CD4-positive, alpha-beta T cell (primary cell): ENCODE measurements at regions not wholly inside any gene's neighbourhood (a gene's known extent, or its start where the extent isn't known, plus 50 kb on each side); places are given as distances from the start of the nearest gene placed in this dataset.

Source experiments
- ATAC-seq: fragments of 200-7000 bp; cut with Tn5 transposase; one replicate; pipeline ENCODE4 v1.10.0; 2022; ENCODE audit warnings: mild to moderate bottlenecking; ENCODE audit not compliant: poor library complexity
- CTCF ChIA-PET: fragments of 350-600 bp; sonication (Branson Sonifier 250); formaldehyde crosslinking; loops from one replicate; lab custom pipeline; 2021; ENCODE audit warnings: antibody characterized with exemption, inconsistent platforms; lab: Charles Lee
- POLR2A ChIA-PET: fragments of 350-600 bp; sonication (Branson Sonifier 250); formaldehyde crosslinking; loops from one replicate; lab custom pipeline; 2021; ENCODE audit warnings: antibody characterized with exemption, inconsistent platforms; lab: Charles Lee
- DNase-seq, 14 experiments: peaks; one replicate each; pipeline ENCODE4 v3.0.0-alpha.2; 2013 to 2020; ENCODE audit warnings: mixed read lengths in 2 of 14
- H3K27ac ChIP-seq, 2 donors: one replicate each; pipeline versions ENCODE4 v1.5.1 to v1.7.0; 2013; ENCODE audit warnings: low read length in 2 of 2, low read depth in 1 of 2, mild to moderate bottlenecking in 1 of 2
- H3K27me3 ChIP-seq, 2 experiments: 1 replicate in 1 of 2; 2 replicates in 1 of 2; pipeline versions ENCODE4 v1.6.1 to v1.7.0; 2013; ENCODE audit warnings: low read length in 2 of 2, control low read depth in 1 of 2, mild to moderate bottlenecking in 1 of 2, moderate library complexity in 1 of 2; ENCODE audit not compliant: insufficient read depth in 2 of 2, control insufficient read depth in 1 of 2
- H3K36me3 ChIP-seq: one replicate; pipeline ENCODE4 v1.6.1; 2013; ENCODE audit warnings: low read length, control low read depth; ENCODE audit not compliant: insufficient read depth
- H3K4me1 ChIP-seq: one replicate; pipeline ENCODE4 v1.6.1; 2013; ENCODE audit warnings: low read length, control low read depth; ENCODE audit not compliant: insufficient read depth
- H3K4me3 ChIP-seq: one replicate; pipeline ENCODE4 v1.5.1; 2013; ENCODE audit warnings: mild to moderate bottlenecking, low read length, moderate library complexity
- H3K9me3 ChIP-seq, 2 experiments: 1 replicate in 1 of 2; 2 replicates in 1 of 2; pipeline versions ENCODE4 v1.6.1 to v1.7.0; 2013; ENCODE audit warnings: low read length in 2 of 2, mild to moderate bottlenecking in 2 of 2, control low read depth in 1 of 2, moderate library complexity in 1 of 2; ENCODE audit not compliant: control insufficient read depth in 1 of 2, insufficient read depth in 1 of 2
- H3K27ac Mint-ChIP-seq: one replicate; pipeline ENCODE4 v1.8.0; 2020; ENCODE audit warnings: mixed read lengths
- H3K27me3 Mint-ChIP-seq: one replicate; pipeline ENCODE4 v1.8.0; 2021; ENCODE audit warnings: mixed read lengths
- H3K36me3 Mint-ChIP-seq: one replicate; pipeline ENCODE4 v1.8.0; 2021; ENCODE audit warnings: low read depth, mixed read lengths
- H3K4me1 Mint-ChIP-seq: one replicate; pipeline ENCODE4 v1.8.0; 2021; ENCODE audit warnings: low read depth, mixed read lengths
- H3K4me3 Mint-ChIP-seq: one replicate; pipeline ENCODE4 v1.8.0; 2020; ENCODE audit warnings: mild to moderate bottlenecking, mixed read lengths
- H3K9me3 Mint-ChIP-seq: one replicate; pipeline ENCODE4 v1.8.0; 2020; ENCODE audit warnings: mixed read lengths
- intact Hi-C, 2 experiments: fragments of 100-400 bp; cut with DNase I in 1 of 2; cut with micrococcal nuclease in 1 of 2; formaldehyde crosslinking; loops; one replicate each; pipeline versions ENCODE4 v1.15.1 to v1.9.0; 2023 to 2025; cut with DNase I, micrococcal nuclease
- TF ChIP-seq, protein P1 (sequence below): fragments of 200-600 bp; IDR thresholded peaks from one replicate; pipeline ENCODE4 v1.8.0; 2022; ENCODE audit warnings: antibody characterized with exemption, mild to moderate bottlenecking

- H3K4me3 Mint-ChIP-seq = no peak overlapping the region
- DNase-seq = peak in 2 of 14 experiments; percentile 32 to 52
- H3K4me3 ChIP-seq = no peak overlapping the region
- H3K36me3 Mint-ChIP-seq = no peaks in the 10 kb centered on the region
- TF ChIP-seq, protein P1, sequence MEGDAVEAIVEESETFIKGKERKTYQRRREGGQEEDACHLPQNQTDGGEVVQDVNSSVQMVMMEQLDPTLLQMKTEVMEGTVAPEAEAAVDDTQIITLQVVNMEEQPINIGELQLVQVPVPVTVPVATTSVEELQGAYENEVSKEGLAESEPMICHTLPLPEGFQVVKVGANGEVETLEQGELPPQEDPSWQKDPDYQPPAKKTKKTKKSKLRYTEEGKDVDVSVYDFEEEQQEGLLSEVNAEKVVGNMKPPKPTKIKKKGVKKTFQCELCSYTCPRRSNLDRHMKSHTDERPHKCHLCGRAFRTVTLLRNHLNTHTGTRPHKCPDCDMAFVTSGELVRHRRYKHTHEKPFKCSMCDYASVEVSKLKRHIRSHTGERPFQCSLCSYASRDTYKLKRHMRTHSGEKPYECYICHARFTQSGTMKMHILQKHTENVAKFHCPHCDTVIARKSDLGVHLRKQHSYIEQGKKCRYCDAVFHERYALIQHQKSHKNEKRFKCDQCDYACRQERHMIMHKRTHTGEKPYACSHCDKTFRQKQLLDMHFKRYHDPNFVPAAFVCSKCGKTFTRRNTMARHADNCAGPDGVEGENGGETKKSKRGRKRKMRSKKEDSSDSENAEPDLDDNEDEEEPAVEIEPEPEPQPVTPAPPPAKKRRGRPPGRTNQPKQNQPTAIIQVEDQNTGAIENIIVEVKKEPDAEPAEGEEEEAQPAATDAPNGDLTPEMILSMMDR = no peak
- H3K9me3 ChIP-seq = no peaks in the 10 kb centered on the region
- no peak overlapping the region for H3K27ac ChIP-seq
- no peaks in the 10 kb centered on the region for H3K9me3 Mint-ChIP-seq
- H3K27ac Mint-ChIP-seq = no peak overlapping the region
- H3K4me1 Mint-ChIP-seq = peaks cover 15% of the 10 kb centered on the region
- H3K4me1 ChIP-seq = peaks cover 5% of the 10 kb centered on the region
- no peak for ATAC-seq
- CTCF ChIA-PET = interaction anchor here (0.9 kb wide), 1 partner anchor 10 kb away, joined by 4 read pairs; no protein-coding TSS in a partner anchor
- no peaks in the 10 kb centered on the region for H3K27me3 Mint-ChIP-seq
- no peaks in the 10 kb centered on the region for H3K36me3 ChIP-seq
- H3K27me3 ChIP-seq = no peaks in the 10 kb centered on the region
- intact Hi-C loops = no loop called here
- POLR2A ChIA-PET = no interaction called here
Measured at GRCh38 chr12:46473634-46474329, 101.2 kb upstream of the SLC38A2 start.

- intact Hi-C loops = no loop called here
- Histone ChIP-seq H3K9me3 (no peaks in the 10 kb centered on the region), H3K4me1 (peaks cover 5% of the 10 kb centered on the region), H3K4me3 (no peak overlapping the region), H3K36me3 (no peaks in the 10 kb centered on the region), H3K27ac (no peak overlapping the region), H3K27me3 (no peaks in the 10 kb centered on the region)
- TF ChIP-seq, protein P1 = no peak
- Mint-ChIP-seq H3K4me1 (peaks cover 15% of the 10 kb centered on the region), H3K4me3 (no peak overlapping the region), H3K36me3 (no peaks in the 10 kb centered on the region), H3K27me3 (no peaks in the 10 kb centered on the region), H3K27ac (no peak overlapping the region), H3K9me3 (no peaks in the 10 kb centered on the region)
- ATAC-seq (no peak), DNase-seq (no peak)
- ChIA-PET CTCF (no interaction called here), POLR2A (no interaction called here)
Measured at GRCh38 chr12:46472893-46473633, 100.5 kb upstream of the SLC38A2 start.

GRCh38 chr12:46472144-46472705 is 99.7 kb upstream of the SLC38A2 start:
- H3K36me3 ChIP-seq = no peaks in the 10 kb centered on the region
- DNase-seq = no peak
- TF ChIP-seq, protein P1 = no peak
- Mint-ChIP-seq H3K36me3 (no peaks in the 10 kb centered on the region), H3K27ac (no peak overlapping the region), H3K4me1 (peaks cover 15% of the 10 kb centered on the region), H3K4me3 (no peak overlapping the region), H3K9me3 (no peaks in the 10 kb centered on the region), H3K27me3 (no peaks in the 10 kb centered on the region)
- no peak overlapping the region for H3K4me3 ChIP-seq
- H3K27ac ChIP-seq = no peak overlapping the region
- no peaks in the 10 kb centered on the region for H3K9me3 ChIP-seq
- POLR2A ChIA-PET = no interaction called here
- H3K4me1 ChIP-seq = peaks cover 5% of the 10 kb centered on the region
- intact Hi-C loops = no loop called here
- no peaks in the 10 kb centered on the region for H3K27me3 ChIP-seq
- no peak for ATAC-seq
- CTCF ChIA-PET = no interaction called here
